Transverse colon (tissue), 3 donors: ENCODE measurements at regions not wholly inside any gene's neighbourhood (a gene's known extent, or its start where the extent isn't known, plus 50 kb on each side); places are given as distances from the start of the nearest gene placed in this dataset.

Source experiments
- CTCF ChIP-seq, 5 experiments: fragments of 200-600 bp in 3 of 5; fragments of 450-650 bp in 2 of 5; sonication (generic) in 3 of 5; IDR thresholded peaks; 1 replicate in 2 of 5; 2 replicates in 3 of 5; pipeline ENCODE4 v1.5.1; 2016 to 2017; ENCODE audit warnings: antibody characterized with exemption in 5 of 5, inconsistent platforms in 3 of 5, mild to moderate bottlenecking in 2 of 5, moderate library complexity in 1 of 5
- EP300 ChIP-seq: sonication (generic); formaldehyde crosslinking; IDR thresholded peaks from one replicate; pipeline ENCODE4 v1.6.1; 2017; ENCODE audit warnings: antibody characterized with exemption, low read depth
- POLR2A ChIP-seq: fragments of 450-650 bp; IDR thresholded peaks from one replicate; pipeline ENCODE4 v1.6.1; 2016; ENCODE audit warnings: antibody characterized with exemption, mild to moderate bottlenecking, moderate library complexity

- TF ChIP-seq CTCF (IDR thresholded peaks at IDR 0.05) (no peak), POLR2A (no peak), EP300 (no peak)
These were observed 499.6 kb upstream of the MPDZ start for GRCh38 chr9:13779106-13779505.
